CD1c-positive myeloid dendritic cell (primary cell): ENCODE measurements at regions not wholly inside any gene's neighbourhood (a gene's known extent, or its start where the extent isn't known, plus 50 kb on each side); places are given as distances from the start of the nearest gene placed in this dataset.
"Not testable (repeated sequence)": the region's sequence is repeated elsewhere in the genome, so short reads cannot be mapped to it uniquely, and the experiment has no call there.

Experiments used
- DNase-seq: peaks from one replicate; pipeline ENCODE4 v3.0.0-alpha.2; 2016; ENCODE audit errors: extremely low spot score

GRCh38 chr3:102036017-102036416, 186.7 kb downstream of the NFKBIZ start:
- DNase-seq = no peak

GRCh38 chr3:102036472-102036871, 187.2 kb downstream of the NFKBIZ start:
- DNase-seq = no peak

- DNase-seq = no peak
Observed at GRCh38 chr3:102037209-102037608, 187.9 kb downstream of the NFKBIZ start.

- DNase-seq = no peak
Observed at GRCh38 chr3:102037791-102038190, 188.5 kb downstream of the NFKBIZ start.

GRCh38 chr3:102038477-102039142, 189.3 kb downstream of the NFKBIZ start:
- peak; percentile 32 for DNase-seq

GRCh38 chr3:102040144-102040543, 190.8 kb downstream of the NFKBIZ start:
- DNase-seq = not testable (repeated sequence)

- no peak for DNase-seq
Observed at GRCh38 chr3:102053375-102053989, 204.2 kb downstream of the NFKBIZ start.

- DNase-seq = no peak
Observed at GRCh38 chr3:102054543-102055080, 205.3 kb downstream of the NFKBIZ start.

- peak; percentile 11 for DNase-seq
Observed at GRCh38 chr3:102057781-102058421, 208.6 kb downstream of the NFKBIZ start.

GRCh38 chr3:102059145-102059943, 210.0 kb downstream of the NFKBIZ start:
- no peak for DNase-seq

GRCh38 chr3:102060814-102061213, 211.5 kb downstream of the NFKBIZ start:
- no peak for DNase-seq

- DNase-seq = no peak
Observed at GRCh38 chr3:102063572-102063971, 214.3 kb downstream of the NFKBIZ start.

- DNase-seq = no peak
Observed at GRCh38 chr3:102066470-102066869, 217.2 kb downstream of the NFKBIZ start.

GRCh38 chr3:102068327-102068726, 219.0 kb downstream of the NFKBIZ start:
- no peak for DNase-seq

GRCh38 chr3:102068736-102069135, 219.4 kb downstream of the NFKBIZ start:
- no peak for DNase-seq

- no peak for DNase-seq
Observed at GRCh38 chr3:102069211-102069662, 219.9 kb downstream of the NFKBIZ start.

GRCh38 chr3:102074946-102075345, 225.6 kb downstream of the NFKBIZ start:
- DNase-seq = no peak

GRCh38 chr3:102078401-102078800, 229.1 kb downstream of the NFKBIZ start:
- DNase-seq = no peak

GRCh38 chr3:102078854-102079808, 229.8 kb downstream of the NFKBIZ start:
- DNase-seq = peak; percentile 30

GRCh38 chr3:102079809-102080197, 230.5 kb downstream of the NFKBIZ start:
- DNase-seq = no peak
